ENCODE measurements at regions not wholly inside any gene's neighbourhood (a gene's known extent, or its start where the extent isn't known, plus 50 kb on each side); places are given as distances from the start of the nearest gene placed in this dataset.

GRCh38 chr13:58827904-58828303 lies 1196.4 kb downstream of the PCDH17 start:
- peaks cover 8% of the 10 kb centered on the region for H3K36me3 Mint-ChIP-seq
- no peaks in the 10 kb centered on the region for H3K27me3 Mint-ChIP-seq (ENCODE audit: low read depth)
- H3K27ac Mint-ChIP-seq: no peak overlapping the region
- CTCF ChIA-PET: no interaction called here
- POLR2A ChIA-PET: no interaction called here
- DNase-seq (ENCODE audit: low spot score) (no peak), ATAC-seq (no peak)
- no peaks in the 10 kb centered on the region for H3K4me1 Mint-ChIP-seq
- TF ChIP-seq E2F1 (CRISPR knock-in tag; IDR thresholded peaks at IDR 0.05) (no peak), FOXP4 (CRISPR knock-in tag; IDR thresholded peaks at IDR 0.05) (no peak), ZNF219 (CRISPR knock-in tag; IDR thresholded peaks at IDR 0.05; ENCODE audit: borderline replicate concordance) (no peak), RORB (CRISPR knock-in tag; IDR thresholded peaks at IDR 0.05) (no peak), MYBL2 (CRISPR knock-in tag; IDR thresholded peaks at IDR 0.05) (no peak)
- H3K4me3 Mint-ChIP-seq: no peak overlapping the region
- peaks cover 22% of the 10 kb centered on the region for H3K9me3 Mint-ChIP-seq

GRCh38 chr13:58830841-58831240 lies 1199.3 kb downstream of the PCDH17 start:
- Mint-ChIP-seq H3K36me3 (peaks cover 3% of the 10 kb centered on the region; the same call in 1 of the 2 replicates), H3K9me3 (peaks cover 21% of the 10 kb centered on the region), H3K4me3 (no peak overlapping the region), H3K4me1 (no peaks in the 10 kb centered on the region), H3K27me3 (ENCODE audit: low read depth) (no peaks in the 10 kb centered on the region), H3K27ac (no peak overlapping the region)
- CTCF ChIA-PET: no interaction called here
- no peak for TF ChIP-seq RELA (CRISPR knock-in tag; IDR thresholded peaks at IDR 0.05; ENCODE audit: borderline replicate concordance)
- TF ChIP-seq CREB1 (CRISPR knock-in tag; IDR thresholded peaks at IDR 0.05): no peak
- TF ChIP-seq TP53 (CRISPR knock-in tag; IDR thresholded peaks at IDR 0.05): no peak
- TF ChIP-seq EMX1 (CRISPR knock-in tag; IDR thresholded peaks at IDR 0.05): no peak
- no peak for TF ChIP-seq ZNF671 (CRISPR knock-in tag; IDR thresholded peaks at IDR 0.05)
- no peak for TF ChIP-seq ZNF317 (CRISPR knock-in tag; IDR thresholded peaks at IDR 0.05; ENCODE audit: borderline replicate concordance, low read depth)
- no peak for TF ChIP-seq SP1 (CRISPR knock-in tag; conservative IDR thresholded peaks at IDR 0.05)
- no peak for TF ChIP-seq E2F5 (CRISPR knock-in tag; IDR thresholded peaks at IDR 0.05)
- no peak for TF ChIP-seq ZNF416 (CRISPR knock-in tag; IDR thresholded peaks at IDR 0.05)
- TF ChIP-seq ATF6 (CRISPR knock-in tag; IDR thresholded peaks at IDR 0.05): no peak
- no peak for TF ChIP-seq NFE2L1 (CRISPR knock-in tag; IDR thresholded peaks at IDR 0.05)
- no peak for TF ChIP-seq MLX (CRISPR knock-in tag; IDR thresholded peaks at IDR 0.05)
- TF ChIP-seq NR2C2 (CRISPR knock-in tag; IDR thresholded peaks at IDR 0.05): no peak
- TF ChIP-seq ERG (CRISPR knock-in tag; IDR thresholded peaks at IDR 0.05): no peak
- no peak for TF ChIP-seq ETV6 (CRISPR knock-in tag; IDR thresholded peaks at IDR 0.05)
- TF ChIP-seq ARID4B (CRISPR knock-in tag; IDR thresholded peaks at IDR 0.05; ENCODE audit: borderline replicate concordance): no peak
- TF ChIP-seq ZNF396 (CRISPR knock-in tag; IDR thresholded peaks at IDR 0.05; ENCODE audit: borderline replicate concordance): no peak
- no peak for TF ChIP-seq NR1H2 (CRISPR knock-in tag; IDR thresholded peaks at IDR 0.05)
- POLR2A ChIA-PET: no interaction called here
- DNase-seq (ENCODE audit: low spot score) (no peak), ATAC-seq (no peak)

Data from WTC11 (cell line).